ENCODE measurements at regions not wholly inside any gene's neighbourhood (a gene's known extent, or its start where the extent isn't known, plus 50 kb on each side); places are given as distances from the start of the nearest gene placed in this dataset.

GRCh38 chr11:134474942-134475341 lies 62.9 kb upstream of the B3GAT1 start (continued):
- TF ChIP-seq, protein P1, sequence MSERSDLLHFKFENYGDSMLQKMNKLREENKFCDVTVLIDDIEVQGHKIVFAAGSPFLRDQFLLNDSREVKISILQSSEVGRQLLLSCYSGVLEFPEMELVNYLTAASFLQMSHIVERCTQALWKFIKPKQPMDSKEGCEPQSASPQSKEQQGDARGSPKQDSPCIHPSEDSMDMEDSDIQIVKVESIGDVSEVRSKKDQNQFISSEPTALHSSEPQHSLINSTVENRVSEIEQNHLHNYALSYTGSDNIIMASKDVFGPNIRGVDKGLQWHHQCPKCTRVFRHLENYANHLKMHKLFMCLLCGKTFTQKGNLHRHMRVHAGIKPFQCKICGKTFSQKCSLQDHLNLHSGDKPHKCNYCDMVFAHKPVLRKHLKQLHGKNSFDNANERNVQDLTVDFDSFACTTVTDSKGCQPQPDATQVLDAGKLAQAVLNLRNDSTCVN (tag by site-specific recombination; optimal IDR thresholded peaks at IDR 0.05): no peak
- TF ChIP-seq TRIM28 (IDR thresholded peaks at IDR 0.05; ENCODE audit: borderline replicate concordance, low read length): no peak
- TF ChIP-seq ZNF394 (tag by site-specific recombination; IDR thresholded peaks at IDR 0.05; ENCODE audit: borderline replicate concordance): no peak
- TF ChIP-seq, protein P2, sequence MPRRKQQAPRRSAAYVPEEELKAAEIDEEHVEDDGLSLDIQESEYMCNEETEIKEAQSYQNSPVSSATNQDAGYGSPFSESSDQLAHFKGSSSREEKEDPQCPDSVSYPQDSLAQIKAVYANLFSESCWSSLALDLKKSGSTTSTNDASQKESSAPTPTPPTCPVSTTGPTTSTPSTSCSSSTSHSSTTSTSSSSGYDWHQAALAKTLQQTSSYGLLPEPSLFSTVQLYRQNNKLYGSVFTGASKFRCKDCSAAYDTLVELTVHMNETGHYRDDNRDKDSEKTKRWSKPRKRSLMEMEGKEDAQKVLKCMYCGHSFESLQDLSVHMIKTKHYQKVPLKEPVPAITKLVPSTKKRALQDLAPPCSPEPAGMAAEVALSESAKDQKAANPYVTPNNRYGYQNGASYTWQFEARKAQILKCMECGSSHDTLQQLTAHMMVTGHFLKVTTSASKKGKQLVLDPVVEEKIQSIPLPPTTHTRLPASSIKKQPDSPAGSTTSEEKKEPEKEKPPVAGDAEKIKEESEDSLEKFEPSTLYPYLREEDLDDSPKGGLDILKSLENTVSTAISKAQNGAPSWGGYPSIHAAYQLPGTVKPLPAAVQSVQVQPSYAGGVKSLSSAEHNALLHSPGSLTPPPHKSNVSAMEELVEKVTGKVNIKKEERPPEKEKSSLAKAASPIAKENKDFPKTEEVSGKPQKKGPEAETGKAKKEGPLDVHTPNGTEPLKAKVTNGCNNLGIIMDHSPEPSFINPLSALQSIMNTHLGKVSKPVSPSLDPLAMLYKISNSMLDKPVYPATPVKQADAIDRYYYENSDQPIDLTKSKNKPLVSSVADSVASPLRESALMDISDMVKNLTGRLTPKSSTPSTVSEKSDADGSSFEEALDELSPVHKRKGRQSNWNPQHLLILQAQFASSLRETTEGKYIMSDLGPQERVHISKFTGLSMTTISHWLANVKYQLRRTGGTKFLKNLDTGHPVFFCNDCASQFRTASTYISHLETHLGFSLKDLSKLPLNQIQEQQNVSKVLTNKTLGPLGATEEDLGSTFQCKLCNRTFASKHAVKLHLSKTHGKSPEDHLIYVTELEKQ (tag by site-specific recombination; IDR thresholded peaks at IDR 0.05; ENCODE audit: borderline replicate concordance): no peak
- TF ChIP-seq, protein P3, sequence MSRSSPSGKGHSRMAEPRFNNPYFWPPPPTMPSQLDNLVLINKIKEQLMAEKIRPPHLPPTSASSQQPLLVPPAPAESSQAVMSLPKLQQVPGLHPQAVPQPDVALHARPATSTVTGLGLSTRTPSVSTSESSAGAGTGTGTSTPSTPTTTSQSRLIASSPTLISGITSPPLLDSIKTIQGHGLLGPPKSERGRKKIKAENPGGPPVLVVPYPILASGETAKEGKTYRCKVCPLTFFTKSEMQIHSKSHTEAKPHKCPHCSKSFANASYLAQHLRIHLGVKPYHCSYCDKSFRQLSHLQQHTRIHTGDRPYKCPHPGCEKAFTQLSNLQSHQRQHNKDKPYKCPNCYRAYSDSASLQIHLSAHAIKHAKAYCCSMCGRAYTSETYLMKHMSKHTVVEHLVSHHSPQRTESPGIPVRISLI (tag by site-specific recombination; IDR thresholded peaks at IDR 0.05): no peak
- TF ChIP-seq ZNF16 (tag by site-specific recombination; IDR thresholded peaks at IDR 0.05; ENCODE audit: low read depth): no peak

DNA sequence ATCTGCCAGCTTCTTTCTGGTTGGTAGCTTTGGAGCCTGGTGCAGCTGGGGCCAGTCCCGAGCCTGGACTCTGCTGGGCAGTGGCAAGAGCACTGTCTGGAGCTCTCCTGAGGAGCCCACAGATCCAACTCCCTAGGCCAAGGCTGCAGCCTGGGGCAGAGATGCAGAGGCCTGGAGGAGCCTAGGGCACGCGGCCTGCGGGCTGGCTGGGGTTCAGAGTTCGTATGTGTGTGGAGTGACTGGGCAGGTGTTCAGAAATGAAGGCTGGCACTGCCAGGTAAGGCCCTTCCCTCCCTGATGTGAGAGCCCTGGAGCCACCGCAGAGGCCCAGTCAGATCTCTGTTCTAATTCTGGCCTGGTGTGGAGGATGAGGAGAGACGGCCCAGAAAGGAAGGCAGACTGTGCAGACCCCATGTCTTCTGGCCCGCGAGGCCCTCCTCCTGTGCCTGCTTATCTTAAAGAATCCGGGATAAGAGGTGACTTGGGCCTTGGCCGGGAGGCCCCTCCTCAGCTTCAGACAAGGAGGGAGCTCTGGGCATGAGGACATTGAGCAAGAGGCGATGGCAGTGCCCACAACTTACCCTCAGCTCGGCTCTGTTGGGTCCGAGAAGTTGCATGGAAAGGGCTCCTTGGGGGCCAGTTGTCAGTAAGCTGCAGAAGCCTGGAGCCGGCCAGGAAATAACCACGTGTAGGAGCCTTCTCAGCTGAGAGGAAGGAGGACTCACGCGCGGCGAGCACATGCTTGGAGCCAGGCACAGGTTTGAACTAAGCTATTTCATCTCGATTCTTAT lies 62.2 kb upstream of the B3GAT1 start:
- POLR2A ChIA-PET: no interaction called here
- Histone ChIP-seq H3K27ac (ENCODE audit: extremely low read depth, low read depth, low read length) (no peak overlapping the region), H3K4me3 (ENCODE audit: low read depth, low read length) (no peak overlapping the region), H3K36me3 (ENCODE audit: control insufficient read depth in 2 of 2, insufficient read depth in 1 of 2, low read length in 2 of 2) (no peaks in the 10 kb centered on the region), H3K4me1 (ENCODE audit: control insufficient read depth, insufficient read depth, low read length) (no peaks in the 10 kb centered on the region), H3K9me3 (ENCODE audit: control insufficient read depth, insufficient read depth, low read depth, low read length) (no peaks in the 10 kb centered on the region)
- CTCF ChIA-PET: interaction anchor here (0.7 kb wide), 1 partner anchor 245 kb away, joined by 3 read pairs; no protein-coding TSS in a partner anchor
- TF ChIP-seq PBX3 (CRISPR knock-in tag; IDR thresholded peaks at IDR 0.05): no peak
- TF ChIP-seq, protein P4, sequence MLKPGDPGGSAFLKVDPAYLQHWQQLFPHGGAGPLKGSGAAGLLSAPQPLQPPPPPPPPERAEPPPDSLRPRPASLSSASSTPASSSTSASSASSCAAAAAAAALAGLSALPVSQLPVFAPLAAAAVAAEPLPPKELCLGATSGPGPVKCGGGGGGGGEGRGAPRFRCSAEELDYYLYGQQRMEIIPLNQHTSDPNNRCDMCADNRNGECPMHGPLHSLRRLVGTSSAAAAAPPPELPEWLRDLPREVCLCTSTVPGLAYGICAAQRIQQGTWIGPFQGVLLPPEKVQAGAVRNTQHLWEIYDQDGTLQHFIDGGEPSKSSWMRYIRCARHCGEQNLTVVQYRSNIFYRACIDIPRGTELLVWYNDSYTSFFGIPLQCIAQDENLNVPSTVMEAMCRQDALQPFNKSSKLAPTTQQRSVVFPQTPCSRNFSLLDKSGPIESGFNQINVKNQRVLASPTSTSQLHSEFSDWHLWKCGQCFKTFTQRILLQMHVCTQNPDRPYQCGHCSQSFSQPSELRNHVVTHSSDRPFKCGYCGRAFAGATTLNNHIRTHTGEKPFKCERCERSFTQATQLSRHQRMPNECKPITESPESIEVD (tag by site-specific recombination; IDR thresholded peaks at IDR 0.05): no peak
- TF ChIP-seq, protein P5, sequence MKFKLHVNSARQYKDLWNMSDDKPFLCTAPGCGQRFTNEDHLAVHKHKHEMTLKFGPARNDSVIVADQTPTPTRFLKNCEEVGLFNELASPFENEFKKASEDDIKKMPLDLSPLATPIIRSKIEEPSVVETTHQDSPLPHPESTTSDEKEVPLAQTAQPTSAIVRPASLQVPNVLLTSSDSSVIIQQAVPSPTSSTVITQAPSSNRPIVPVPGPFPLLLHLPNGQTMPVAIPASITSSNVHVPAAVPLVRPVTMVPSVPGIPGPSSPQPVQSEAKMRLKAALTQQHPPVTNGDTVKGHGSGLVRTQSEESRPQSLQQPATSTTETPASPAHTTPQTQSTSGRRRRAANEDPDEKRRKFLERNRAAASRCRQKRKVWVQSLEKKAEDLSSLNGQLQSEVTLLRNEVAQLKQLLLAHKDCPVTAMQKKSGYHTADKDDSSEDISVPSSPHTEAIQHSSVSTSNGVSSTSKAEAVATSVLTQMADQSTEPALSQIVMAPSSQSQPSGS (tag by site-specific recombination; IDR thresholded peaks at IDR 0.05; ENCODE audit: low read depth): no peak
- no peak for TF ChIP-seq ZNF157 (tag by site-specific recombination; IDR thresholded peaks at IDR 0.05)
- no peak for TF ChIP-seq ZNF248 (tag by site-specific recombination; IDR thresholded peaks at IDR 0.05)
- TF ChIP-seq, protein P6, sequence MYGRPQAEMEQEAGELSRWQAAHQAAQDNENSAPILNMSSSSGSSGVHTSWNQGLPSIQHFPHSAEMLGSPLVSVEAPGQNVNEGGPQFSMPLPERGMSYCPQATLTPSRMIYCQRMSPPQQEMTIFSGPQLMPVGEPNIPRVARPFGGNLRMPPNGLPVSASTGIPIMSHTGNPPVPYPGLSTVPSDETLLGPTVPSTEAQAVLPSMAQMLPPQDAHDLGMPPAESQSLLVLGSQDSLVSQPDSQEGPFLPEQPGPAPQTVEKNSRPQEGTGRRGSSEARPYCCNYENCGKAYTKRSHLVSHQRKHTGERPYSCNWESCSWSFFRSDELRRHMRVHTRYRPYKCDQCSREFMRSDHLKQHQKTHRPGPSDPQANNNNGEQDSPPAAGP (tag by site-specific recombination; IDR thresholded peaks at IDR 0.05): no peak
- TF ChIP-seq, protein P3 (tag by site-specific recombination; IDR thresholded peaks at IDR 0.05): no peak
- no peak for TF ChIP-seq ELK4 (IDR thresholded peaks at IDR 0.05; ENCODE audit: borderline replicate concordance, low read depth, low read length)
- no peak for TF ChIP-seq ZNF223 (tag by site-specific recombination; IDR thresholded peaks at IDR 0.05)
- TF ChIP-seq ZNF768 (tag by site-specific recombination; IDR thresholded peaks at IDR 0.05): no peak
- TF ChIP-seq ZNF449 (tag by site-specific recombination; IDR thresholded peaks at IDR 0.05): no peak

All from HEK293 (cell line).